ENCODE measurements at regions not wholly inside any gene's neighbourhood (a gene's known extent, or its start where the extent isn't known, plus 50 kb on each side); places are given as distances from the start of the nearest gene placed in this dataset.

DNA sequence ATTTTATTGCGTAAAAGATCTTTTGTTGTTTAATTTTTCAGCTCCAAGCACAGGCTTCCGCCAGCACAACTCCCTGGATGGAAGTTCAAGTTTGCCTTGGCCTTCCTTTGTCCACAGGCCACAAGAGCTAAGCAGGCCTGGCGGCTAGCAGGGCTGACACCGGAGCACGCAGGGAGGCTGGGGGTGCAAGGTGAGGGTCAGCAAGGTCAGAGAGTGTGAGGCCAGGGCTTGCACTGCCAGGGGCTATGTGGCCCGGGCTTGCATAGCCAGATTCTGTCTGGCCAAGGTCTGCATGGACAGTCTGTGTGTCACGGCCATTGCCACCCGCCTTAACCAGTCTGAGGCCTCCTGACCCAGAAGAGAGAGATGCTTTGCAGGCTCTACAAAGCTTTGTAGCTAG is 123.9 kb downstream of the BCOR start:
- DNase-seq: no peak

DNA sequence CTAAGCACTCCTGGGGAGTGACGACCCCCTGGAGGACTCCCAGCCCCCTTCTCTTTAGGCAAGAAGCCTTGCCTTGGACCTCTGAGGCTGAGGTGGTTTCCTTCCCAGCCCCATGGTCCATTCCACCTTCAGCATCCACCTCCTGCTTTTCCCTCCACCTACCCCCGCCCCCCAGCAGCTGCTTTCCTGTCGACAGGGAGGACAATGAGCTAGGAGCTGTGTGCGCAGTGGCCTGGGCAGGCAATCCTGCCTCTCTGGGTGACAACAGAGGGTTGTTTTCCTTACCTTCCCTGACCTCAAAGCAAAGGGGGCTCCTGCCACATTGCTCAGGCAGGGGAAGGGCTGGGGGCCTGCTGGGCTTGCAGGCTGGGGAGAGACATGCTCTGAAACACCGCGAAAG is 123.5 kb downstream of the BCOR start:
- no peak for DNase-seq

DNA sequence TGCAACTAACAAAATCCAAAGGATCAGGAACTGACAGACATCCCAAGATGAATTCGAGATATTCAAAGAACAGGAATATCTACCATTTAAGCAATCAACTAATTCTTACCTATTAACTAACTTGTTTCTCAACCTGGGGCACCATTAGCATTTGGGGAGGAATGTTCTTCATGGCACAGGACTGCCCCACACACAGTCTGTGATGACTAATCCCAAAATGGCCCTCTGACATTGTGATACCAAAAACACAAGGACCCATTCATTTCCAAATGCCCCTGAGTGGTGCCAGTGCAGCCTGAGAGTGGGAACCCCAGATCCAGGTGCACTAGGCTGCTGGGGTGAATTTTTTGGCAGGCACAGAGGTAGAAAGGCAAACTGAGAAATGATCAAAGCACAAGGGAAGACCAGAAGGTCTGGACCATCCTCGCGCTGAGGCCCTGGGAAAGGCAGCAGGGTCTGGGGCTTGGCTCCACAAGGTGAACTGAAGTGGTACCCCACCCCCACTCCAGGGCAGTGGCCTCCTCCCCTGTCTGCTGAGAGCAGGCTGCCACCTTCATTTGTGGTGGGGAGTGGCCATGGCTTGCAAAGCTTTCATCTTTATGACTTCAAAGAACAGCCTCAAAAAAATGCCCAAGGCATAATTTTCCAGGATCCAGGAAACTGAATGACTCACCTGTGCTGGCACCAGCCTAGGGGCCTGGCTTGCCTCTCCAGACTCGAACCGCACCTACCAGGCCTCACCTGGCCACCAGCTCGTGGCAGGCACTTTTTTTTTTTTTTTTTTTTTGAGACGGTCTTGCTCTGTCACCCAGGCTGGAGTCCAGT is 122.4 kb downstream of the BCOR start:
- no peak for DNase-seq

DNA sequence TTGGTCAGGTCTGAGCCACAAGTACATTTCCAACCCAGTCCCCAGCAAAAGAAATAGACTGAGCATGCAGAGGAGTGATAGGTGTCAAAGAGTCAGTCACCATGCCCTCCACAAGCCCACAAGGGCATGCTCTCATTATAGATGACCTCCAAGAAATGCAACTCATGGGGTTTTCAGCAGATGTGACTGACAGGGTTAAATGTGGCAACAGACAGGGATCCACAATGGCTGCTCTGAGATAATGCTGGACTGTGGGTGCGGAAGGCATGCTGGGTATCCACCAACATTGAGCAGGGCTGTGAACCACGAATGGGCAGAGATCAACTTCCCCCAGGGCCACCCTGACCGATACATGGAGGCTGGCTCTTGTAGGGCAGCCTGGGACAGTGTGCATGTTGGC is 115.8 kb downstream of the BCOR start:
- no peak for DNase-seq

DNA sequence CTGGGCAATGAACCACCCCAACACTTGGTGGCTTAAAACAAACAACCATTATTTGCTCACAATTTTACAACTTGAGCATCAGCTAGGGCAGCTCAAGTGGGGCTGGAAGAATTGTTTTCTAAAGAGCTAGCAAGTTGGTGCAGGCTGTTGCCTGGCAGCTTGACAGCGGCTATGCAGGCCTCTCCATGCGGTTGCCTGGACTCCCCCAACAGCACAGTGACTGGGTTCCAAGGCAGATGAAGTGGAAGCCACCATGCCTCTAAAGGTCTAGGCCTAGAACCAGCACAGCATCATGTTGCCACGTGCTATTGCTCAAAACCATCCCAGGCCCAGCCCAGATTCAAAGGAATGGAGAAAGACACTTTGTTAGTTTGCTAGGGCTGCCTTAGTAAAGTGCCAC is 114.8 kb downstream of the BCOR start:
- no peak for DNase-seq

DNA sequence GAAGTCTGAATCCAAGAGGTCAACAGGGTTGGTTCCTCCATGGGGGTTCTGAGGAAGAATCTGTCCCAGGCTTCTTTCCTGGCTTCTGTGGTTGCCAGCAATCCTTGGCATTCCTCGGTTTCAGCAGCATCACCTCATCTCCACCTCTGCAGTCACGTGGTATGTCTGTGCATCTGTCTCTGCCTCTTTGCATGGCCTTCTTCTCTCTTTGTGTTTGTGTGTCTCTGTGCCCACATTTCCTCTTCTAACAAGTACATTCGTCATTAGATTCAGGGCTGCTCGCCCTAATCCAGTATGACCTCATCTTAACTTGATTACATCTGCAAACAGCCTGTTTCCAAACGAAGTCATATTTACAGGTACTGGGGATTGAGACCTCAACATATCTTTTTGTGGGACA is 114.0 kb downstream of the BCOR start:
- DNase-seq: no peak

DNA sequence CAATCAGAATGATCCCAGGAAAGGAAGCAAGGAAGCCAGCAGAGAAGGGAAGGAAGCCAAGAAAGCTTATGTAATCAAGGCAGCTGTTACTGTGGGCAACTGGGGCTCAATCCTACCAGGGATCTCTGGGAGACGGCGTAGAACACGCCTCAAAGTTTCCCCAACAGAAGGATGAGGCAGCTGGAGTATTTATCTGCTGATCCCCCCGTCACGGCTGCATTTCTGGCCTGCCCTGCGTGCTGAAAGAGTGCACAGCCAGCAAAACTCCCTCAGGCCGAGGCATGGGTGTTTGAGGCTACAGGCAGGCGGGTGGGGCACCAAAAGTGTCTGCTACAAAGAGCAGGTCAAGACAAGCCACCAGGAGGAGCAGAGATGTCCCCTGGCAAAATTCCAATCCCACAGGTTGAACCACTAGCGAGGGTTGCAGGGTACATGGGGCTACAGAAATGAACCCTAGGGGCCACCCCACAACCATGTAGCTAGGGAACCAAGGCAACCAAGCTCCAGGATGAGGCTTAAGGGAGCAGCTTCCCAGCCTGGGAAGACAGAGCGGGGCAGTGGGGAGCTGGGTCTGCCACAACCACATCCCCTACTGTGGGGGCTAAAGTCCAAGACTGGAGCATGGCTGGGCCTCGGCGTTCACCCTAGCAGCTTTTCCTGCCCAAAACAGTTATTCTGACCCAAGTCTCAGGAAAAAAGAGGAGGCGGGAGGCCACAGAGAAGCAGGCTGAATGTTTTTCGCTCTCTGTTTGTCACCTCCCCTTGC is 113.4 kb downstream of the BCOR start:
- no peak for DNase-seq

DNA sequence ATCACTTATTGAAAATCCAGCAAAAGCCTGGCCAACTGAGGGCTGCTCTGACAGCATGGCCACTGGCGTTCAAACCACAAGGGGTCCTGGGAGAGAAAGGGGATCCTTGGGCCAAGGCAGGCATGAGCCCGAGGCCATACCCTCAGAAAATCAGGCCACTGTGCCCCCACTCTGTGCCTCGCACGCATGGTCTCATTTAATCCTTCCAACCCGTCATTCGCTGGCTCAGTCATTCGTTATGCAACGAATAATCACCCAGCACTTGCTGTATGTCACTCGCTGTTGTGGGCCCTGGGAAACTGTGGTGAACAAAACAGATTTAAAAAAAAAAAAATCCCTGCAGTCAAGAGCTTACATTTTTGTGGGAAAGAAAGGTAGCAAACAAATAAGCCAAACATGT is 112.7 kb downstream of the BCOR start:
- no peak for DNase-seq

DNA sequence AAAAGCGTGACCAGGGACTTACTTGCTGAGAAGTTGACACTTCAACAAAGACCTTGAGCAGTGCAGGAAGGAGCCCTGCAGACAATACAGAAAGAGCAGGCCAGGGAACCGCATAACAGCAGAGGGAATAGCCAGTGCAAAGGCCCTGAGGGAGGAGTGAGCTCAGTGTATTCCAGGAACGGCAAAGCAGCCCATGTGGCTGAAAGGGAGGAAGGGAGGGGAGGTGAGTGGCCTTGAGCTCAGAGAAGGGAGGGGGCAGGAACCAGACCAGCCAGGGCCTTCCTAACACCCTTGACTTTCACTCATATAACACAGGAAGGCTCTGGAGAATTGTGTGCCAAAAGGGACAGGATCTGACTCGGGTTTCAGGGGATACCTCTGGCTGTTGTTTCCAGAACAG is 112.2 kb downstream of the BCOR start:
- no peak for DNase-seq

DNA sequence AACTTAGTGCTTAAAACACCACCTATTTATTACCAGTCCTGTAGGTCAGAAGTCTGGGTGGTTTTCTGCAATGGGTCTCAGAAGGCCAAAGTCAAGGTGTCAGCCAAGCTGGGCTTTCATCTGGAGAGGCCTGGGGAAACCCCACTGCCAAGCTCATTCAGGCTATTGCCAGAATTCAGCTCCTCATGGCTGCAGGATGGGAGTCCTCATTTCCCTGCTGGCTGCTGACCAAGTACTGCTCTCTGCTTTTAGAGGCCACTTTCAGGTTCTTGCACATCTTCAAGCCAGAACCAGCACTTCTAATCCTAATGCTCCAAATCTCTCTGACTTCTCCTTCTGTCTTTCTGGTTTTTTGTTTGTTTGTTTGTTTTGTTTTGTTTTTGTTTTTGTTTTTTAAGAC is 109.3 kb downstream of the BCOR start:
- no peak for DNase-seq

DNA sequence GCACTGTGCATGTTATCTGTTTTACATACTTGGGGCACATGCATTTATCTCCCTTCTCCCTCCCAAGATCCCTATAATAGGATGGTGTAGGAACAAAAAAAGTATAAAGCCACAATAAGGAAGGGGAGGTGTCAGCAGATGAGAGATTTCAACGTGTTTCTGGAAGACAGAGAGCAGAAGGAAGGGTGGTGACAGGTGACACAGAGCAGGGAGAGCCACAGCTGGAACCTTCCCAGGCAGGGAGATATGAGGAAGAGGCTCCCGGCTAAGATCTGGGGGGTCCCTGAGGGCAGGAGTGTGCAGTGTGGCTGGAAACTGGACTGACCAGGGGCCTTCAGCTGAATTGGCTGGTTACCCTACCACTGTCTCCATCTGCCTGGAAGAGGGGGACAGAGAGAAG is 107.4 kb downstream of the BCOR start:
- DNase-seq: no peak

DNA sequence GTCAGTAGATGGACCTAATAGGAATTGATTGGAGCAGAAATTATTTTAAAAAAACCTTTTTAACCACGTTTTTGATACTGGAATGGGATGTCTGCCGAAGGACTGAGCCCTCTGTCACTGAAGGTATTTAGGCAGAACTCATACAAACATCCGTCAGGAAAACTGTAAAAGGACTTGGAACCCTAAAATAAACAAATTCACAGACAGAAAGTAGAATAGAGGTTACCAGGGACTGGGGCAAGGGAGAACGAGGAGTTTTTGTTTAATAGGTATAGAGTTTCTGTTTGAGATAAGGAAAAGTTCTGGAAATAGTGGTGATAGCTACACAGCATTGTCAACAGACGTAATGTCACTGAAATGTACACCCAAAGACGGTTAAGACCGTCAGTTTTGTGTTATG is 105.5 kb downstream of the BCOR start:
- DNase-seq: no peak

DNA sequence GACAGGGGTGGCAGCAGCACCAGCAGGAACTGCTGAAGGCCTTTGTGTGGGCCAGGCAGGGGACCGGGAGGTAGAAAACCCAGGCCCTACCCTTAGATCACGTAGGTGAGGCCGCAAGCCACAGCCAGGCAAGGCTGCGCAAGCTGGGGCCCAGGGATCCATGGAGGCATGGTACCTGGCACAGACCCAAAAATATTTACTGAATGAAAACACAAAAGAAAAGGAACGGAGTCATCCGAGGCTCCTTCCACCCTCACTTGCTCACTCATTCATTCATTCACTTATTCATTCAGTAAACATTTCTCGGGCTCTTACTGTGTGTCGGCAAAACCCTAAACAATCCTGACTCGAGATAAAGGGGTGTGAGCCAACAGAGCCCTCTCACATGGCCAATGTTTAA is 102.3 kb downstream of the BCOR start:
- DNase-seq: no peak

DNA sequence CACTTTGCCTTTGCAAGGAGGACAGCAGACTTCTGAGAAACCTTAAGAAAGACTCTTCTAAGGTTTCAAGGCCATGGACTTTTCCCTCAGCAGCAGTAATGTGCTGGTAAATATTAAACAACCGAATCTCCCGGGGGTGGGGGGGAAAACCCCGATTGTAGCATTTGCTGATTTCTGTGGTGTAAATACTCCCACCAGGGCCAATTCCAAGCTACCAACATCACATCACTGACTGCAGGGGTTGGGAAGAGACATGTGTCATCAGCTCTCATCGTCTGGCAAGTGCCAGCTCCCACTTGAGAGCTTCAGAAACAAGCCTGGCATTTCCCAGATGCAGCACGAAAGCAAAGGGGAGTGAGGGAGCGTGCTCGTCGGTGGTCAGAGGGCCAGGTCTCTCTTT is 101.2 kb downstream of the BCOR start:
- DNase-seq: no peak

DNA sequence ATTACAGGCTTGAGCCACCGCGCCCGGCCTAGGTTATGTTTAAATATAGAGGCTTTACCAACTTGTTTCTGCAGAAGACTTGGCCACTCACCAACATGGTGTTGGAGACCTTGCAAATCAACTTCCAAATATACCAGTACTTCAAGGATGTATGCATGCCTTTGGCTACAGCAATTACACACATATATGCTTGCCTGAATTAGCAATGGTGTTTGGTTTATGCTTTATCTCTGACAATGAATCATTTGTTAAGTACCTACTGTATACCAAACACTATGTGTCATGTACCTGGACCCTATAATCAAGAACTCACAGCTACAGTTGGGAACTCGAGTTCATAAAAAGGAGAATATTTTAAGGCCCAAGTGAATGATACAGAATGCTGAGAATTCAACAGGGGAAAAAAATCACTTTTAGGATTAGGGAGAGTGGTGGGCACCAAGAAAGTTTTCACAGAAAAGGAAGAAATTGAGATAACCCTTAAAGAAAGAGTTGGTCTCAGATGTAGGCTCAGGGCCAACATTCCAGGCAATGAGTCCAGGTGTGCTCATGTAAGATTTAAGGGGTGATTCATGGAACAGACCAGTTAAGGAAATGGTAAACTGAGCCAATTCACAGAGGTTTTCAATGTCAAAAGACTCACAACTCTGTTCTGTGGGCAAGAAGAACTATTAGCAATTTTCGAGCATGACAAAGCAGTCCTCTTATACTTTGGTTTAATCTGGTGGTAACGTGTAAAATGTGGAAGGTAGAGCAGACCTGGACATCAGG is 98.9 kb downstream of the BCOR start:
- DNase-seq: no peak

All from CD4-positive, alpha-beta T cell treated with Interleukin-10 for 1 hour (primary cell).